Parathyroid adenoma (tissue), 2 donors: ENCODE measurements at regions not wholly inside any gene's neighbourhood (a gene's known extent, or its start where the extent isn't known, plus 50 kb on each side); places are given as distances from the start of the nearest gene placed in this dataset.

ENCODE experiments used
- H2AFZ ChIP-seq: fragments of 300-600 bp; sonication (generic); one replicate; pipeline ENCODE4 v1.7.0; 2017; ENCODE audit warnings: antibody characterized with exemption, mild to moderate bottlenecking
- H3K27ac ChIP-seq: fragments of 300-600 bp; sonication (generic); one replicate; pipeline ENCODE4 v1.7.0; 2017
- H3K27me3 ChIP-seq: fragments of 300-600 bp; sonication (generic); one replicate; pipeline ENCODE4 v1.7.0; 2017; ENCODE audit warnings: low read length; ENCODE audit not compliant: control insufficient read depth, insufficient read depth
- H3K36me3 ChIP-seq: fragments of 300-600 bp; sonication (generic); one replicate; pipeline ENCODE4 v1.7.0; 2017; ENCODE audit warnings: low read length; ENCODE audit not compliant: control insufficient read depth, insufficient read depth
- H3K4me1 ChIP-seq: fragments of 300-600 bp; sonication (generic); one replicate; pipeline ENCODE4 v1.7.0; 2017; ENCODE audit warnings: control low read depth
- H3K4me2 ChIP-seq: fragments of 300-600 bp; sonication (generic); one replicate; pipeline ENCODE4 v1.7.0; 2017; ENCODE audit warnings: low read length
- H3K4me3 ChIP-seq: fragments of 300-600 bp; sonication (generic); one replicate; pipeline ENCODE4 v1.7.0; 2017; ENCODE audit warnings: low read depth, low read length
- H3K79me2 ChIP-seq: fragments of 300-600 bp; sonication (generic); one replicate; pipeline ENCODE4 v1.7.0; 2017; ENCODE audit warnings: control low read depth
- H3K9ac ChIP-seq: fragments of 300-600 bp; sonication (generic); one replicate; pipeline ENCODE4 v1.7.0; 2017; ENCODE audit warnings: mild to moderate bottlenecking
- H3K9me3 ChIP-seq: fragments of 300-600 bp; sonication (generic); one replicate; pipeline ENCODE4 v1.7.0; 2017; ENCODE audit warnings: low read length; ENCODE audit not compliant: control insufficient read depth
- CTCF ChIP-seq: fragments of 300-600 bp; sonication (generic); IDR thresholded peaks from one replicate; pipeline ENCODE4 v1.7.0; 2017; ENCODE audit warnings: antibody characterized with exemption, mild to moderate bottlenecking
- donor health status: primary hyperparathyroidism.

- Histone ChIP-seq H3K4me2 (no peak overlapping the region), H3K4me1 (no peaks in the 10 kb centered on the region), H3K27ac (no peak overlapping the region), H3K79me2 (no peaks in the 10 kb centered on the region), H3K9ac (no peak overlapping the region), H3K27me3 (no peaks in the 10 kb centered on the region), H2AFZ (no peak overlapping the region), H3K9me3 (no peaks in the 10 kb centered on the region), H3K4me3 (no peak overlapping the region), H3K36me3 (no peaks in the 10 kb centered on the region)
- TF ChIP-seq CTCF: no peak
Observed at GRCh38 chr5:163988566-163988965, 483.1 kb downstream of the MAT2B start.

- Histone ChIP-seq H3K79me2 (no peaks in the 10 kb centered on the region), H2AFZ (no peak overlapping the region), H3K9me3 (no peaks in the 10 kb centered on the region), H3K9ac (no peak overlapping the region), H3K4me1 (no peaks in the 10 kb centered on the region), H3K36me3 (no peaks in the 10 kb centered on the region), H3K27ac (no peak overlapping the region), H3K27me3 (no peaks in the 10 kb centered on the region), H3K4me3 (no peak overlapping the region), H3K4me2 (no peak overlapping the region)
- no peak for TF ChIP-seq CTCF
Observed at GRCh38 chr5:163993126-163993525, 487.7 kb downstream of the MAT2B start.

GRCh38 chr5:163995206-163995605, 489.8 kb downstream of the MAT2B start:
- H3K27ac ChIP-seq: no peak overlapping the region
- no peak overlapping the region for H3K4me2 ChIP-seq
- H3K79me2 ChIP-seq: no peaks in the 10 kb centered on the region
- no peaks in the 10 kb centered on the region for H3K36me3 ChIP-seq
- H3K27me3 ChIP-seq: no peaks in the 10 kb centered on the region
- no peak overlapping the region for H2AFZ ChIP-seq
- TF ChIP-seq CTCF: no peak
- no peak overlapping the region for H3K4me3 ChIP-seq
- no peaks in the 10 kb centered on the region for H3K9me3 ChIP-seq
- no peaks in the 10 kb centered on the region for H3K4me1 ChIP-seq
- H3K9ac ChIP-seq: no peak overlapping the region

- no peak overlapping the region for H3K4me2 ChIP-seq
- no peaks in the 10 kb centered on the region for H3K36me3 ChIP-seq
- no peak overlapping the region for H2AFZ ChIP-seq
Observed at GRCh38 chr5:163997965-163998364, 492.5 kb downstream of the MAT2B start.

More at GRCh38 chr5:163997965-163998364, 492.5 kb downstream of the MAT2B start:
- Histone ChIP-seq H3K9ac (no peak overlapping the region), H3K4me3 (no peak overlapping the region), H3K27ac (no peak overlapping the region), H3K79me2 (no peaks in the 10 kb centered on the region), H3K4me1 (no peaks in the 10 kb centered on the region), H3K9me3 (no peaks in the 10 kb centered on the region), H3K27me3 (no peaks in the 10 kb centered on the region)
- no peak for TF ChIP-seq CTCF
